ENCODE measurements at regions not wholly inside any gene's neighbourhood (a gene's known extent, or its start where the extent isn't known, plus 50 kb on each side); places are given as distances from the start of the nearest gene placed in this dataset.

DNA sequence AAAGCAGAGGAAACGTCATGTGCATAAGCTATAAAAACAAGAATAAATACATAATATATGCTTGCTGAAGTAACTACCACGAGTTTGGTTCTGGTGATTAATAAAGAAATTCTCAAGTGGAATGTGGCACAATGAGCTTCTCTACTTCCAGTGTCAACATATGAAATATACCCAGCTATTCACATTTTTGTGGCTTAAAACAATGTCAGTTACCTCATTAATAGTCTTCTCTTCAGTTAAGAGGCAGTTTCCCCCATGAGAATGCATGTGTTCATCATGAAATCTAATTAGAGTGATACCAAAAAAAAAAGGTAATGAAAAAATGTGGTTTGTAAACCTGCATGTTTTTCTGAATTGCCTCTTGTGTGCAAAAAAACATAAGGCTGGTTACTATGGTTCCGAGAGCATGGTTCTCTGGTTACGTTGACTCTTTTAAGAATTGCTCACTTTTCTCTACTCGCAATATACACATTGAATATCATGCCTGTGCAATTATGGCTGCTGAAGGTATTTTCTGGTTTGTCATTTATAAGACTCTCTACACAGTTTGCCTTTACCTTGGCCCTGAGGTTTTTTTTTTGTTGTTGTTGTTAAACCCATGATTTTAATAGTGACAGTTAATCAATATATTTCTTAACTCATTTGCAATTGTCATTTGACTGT is 108.2 kb downstream of the PCDH7 start:
- TF ChIP-seq, protein P1, sequence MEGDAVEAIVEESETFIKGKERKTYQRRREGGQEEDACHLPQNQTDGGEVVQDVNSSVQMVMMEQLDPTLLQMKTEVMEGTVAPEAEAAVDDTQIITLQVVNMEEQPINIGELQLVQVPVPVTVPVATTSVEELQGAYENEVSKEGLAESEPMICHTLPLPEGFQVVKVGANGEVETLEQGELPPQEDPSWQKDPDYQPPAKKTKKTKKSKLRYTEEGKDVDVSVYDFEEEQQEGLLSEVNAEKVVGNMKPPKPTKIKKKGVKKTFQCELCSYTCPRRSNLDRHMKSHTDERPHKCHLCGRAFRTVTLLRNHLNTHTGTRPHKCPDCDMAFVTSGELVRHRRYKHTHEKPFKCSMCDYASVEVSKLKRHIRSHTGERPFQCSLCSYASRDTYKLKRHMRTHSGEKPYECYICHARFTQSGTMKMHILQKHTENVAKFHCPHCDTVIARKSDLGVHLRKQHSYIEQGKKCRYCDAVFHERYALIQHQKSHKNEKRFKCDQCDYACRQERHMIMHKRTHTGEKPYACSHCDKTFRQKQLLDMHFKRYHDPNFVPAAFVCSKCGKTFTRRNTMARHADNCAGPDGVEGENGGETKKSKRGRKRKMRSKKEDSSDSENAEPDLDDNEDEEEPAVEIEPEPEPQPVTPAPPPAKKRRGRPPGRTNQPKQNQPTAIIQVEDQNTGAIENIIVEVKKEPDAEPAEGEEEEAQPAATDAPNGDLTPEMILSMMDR (IDR thresholded peaks at IDR 0.05) = no peak
- TF ChIP-seq POLR2A (IDR thresholded peaks at IDR 0.05) = no peak

Data from adrenal gland (tissue), 5 donors.